LNCaP clone FGC (cell line): ENCODE measurements at regions not wholly inside any gene's neighbourhood (a gene's known extent, or its start where the extent isn't known, plus 50 kb on each side); places are given as distances from the start of the nearest gene placed in this dataset.
"Not testable (repeated sequence)": the region's sequence is repeated elsewhere in the genome, so short reads cannot be mapped to it uniquely, and the experiment has no call there.

Experiments
- DNase-seq: peaks from one replicate; pipeline ENCODE4 v3.0.0-alpha.2; 2011; ENCODE audit warnings: low read depth
- H3K4me3 ChIP-seq: 2 replicates; pipeline ENCODE4 v1.5.1; 2011; ENCODE audit warnings: mild to moderate bottlenecking, low read depth, low read length, control low read depth
- TF ChIP-seq, protein P1 (sequence below): IDR thresholded peaks from 2 replicates; pipeline ENCODE4 v1.5.1; 2012; ENCODE audit warnings: mild to moderate bottlenecking; ENCODE audit not compliant: control insufficient read depth, insufficient read depth; ENCODE audit errors: extremely low read depth

DNA sequence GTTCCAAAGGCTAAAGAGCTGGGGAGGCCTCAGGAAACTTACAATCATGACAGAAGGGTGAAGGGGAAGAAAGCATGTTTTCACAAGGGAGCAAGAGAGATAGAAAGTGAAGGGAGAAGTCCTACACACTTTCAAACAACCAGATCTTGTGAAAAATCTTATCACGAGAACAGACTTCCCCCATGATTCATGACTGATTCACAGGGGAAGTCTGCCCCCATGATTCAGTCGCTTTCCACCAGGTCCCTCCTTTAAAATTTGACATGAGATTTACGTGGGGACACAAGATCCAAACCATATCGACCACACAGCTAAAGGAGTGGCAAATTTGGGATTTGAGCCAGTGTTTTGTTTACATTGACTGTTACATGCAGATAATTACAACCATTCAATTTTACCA is 971.1 kb upstream of the HS3ST1 start:
- DNase-seq: no peak
- H3K4me3 ChIP-seq: no peak overlapping the region

DNA sequence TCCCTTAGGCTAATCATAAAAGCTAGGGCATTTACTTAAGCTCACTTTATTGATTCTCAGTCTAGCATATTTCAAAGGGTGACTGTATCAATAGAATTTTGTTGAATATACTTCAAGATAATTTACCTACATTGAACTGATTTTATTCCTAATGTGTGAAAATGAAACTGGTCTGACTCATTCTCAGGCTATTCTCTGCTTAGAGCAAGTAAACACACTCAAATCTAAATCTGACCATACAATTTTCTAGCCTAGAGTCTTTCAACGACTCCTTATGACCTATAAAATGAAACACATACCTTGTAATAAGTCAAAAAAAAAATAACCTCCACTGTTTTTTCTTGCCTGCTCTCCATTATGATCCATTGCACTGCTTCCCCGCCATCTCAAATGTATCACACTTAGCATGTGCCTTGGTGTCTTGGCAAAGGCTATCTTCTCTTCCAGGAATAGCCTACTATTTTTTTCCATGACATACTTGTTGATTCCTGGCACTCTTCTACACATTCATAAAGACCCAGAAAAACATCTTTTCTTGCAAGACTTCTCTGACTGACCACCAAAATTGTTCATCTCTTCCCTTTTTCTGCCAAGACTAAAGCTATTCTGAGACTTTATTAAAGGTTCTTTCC is 965.1 kb upstream of the HS3ST1 start:
- TF ChIP-seq, protein P1, sequence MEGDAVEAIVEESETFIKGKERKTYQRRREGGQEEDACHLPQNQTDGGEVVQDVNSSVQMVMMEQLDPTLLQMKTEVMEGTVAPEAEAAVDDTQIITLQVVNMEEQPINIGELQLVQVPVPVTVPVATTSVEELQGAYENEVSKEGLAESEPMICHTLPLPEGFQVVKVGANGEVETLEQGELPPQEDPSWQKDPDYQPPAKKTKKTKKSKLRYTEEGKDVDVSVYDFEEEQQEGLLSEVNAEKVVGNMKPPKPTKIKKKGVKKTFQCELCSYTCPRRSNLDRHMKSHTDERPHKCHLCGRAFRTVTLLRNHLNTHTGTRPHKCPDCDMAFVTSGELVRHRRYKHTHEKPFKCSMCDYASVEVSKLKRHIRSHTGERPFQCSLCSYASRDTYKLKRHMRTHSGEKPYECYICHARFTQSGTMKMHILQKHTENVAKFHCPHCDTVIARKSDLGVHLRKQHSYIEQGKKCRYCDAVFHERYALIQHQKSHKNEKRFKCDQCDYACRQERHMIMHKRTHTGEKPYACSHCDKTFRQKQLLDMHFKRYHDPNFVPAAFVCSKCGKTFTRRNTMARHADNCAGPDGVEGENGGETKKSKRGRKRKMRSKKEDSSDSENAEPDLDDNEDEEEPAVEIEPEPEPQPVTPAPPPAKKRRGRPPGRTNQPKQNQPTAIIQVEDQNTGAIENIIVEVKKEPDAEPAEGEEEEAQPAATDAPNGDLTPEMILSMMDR: no peak
- no peak overlapping the region for H3K4me3 ChIP-seq
- no peak for DNase-seq

More for the DNA sequence above, 971.1 kb upstream of the HS3ST1 start:
- TF ChIP-seq, protein P1: no peak

DNA sequence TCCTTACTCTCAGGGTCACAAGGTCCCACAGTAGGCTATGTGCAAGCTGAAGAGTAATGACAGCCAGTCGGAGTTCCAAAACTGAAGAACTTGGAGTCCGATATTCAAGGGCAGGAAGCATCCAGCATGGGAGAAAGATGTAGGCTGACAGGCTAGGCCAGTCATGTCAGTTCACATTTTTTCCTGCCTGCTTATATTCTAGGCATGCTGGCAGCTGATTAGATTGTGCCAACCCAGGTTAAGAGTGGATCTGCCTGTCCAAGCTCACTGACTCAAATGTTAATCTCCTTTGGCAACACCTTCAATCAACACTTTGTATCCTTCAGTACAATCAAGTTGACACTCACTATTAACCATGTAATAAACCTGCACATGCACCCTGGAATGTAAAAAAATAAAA is 960.9 kb upstream of the HS3ST1 start:
- no peak overlapping the region for H3K4me3 ChIP-seq
- DNase-seq: no peak
- TF ChIP-seq, protein P1: no peak

DNA sequence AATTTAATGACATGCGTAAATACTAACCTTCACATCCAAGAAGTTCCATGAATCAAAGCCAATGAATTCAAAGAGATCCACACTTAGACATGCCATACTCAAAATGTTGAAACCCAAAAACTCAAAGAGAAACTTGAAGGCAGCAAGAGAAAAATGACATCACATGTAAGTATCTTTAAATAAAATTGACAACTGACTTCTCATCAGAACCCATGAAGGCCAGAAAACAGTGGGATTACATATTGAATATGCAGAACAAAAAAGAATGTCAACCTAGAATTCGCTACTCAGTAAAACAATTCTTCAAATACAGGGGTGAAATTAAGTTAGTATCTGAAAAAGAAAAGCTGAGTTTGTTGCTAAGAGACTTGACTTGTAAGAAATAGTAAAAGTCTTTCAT is 953.9 kb upstream of the HS3ST1 start:
- H3K4me3 ChIP-seq: no peak overlapping the region
- DNase-seq: no peak
- TF ChIP-seq, protein P1: no peak

DNA sequence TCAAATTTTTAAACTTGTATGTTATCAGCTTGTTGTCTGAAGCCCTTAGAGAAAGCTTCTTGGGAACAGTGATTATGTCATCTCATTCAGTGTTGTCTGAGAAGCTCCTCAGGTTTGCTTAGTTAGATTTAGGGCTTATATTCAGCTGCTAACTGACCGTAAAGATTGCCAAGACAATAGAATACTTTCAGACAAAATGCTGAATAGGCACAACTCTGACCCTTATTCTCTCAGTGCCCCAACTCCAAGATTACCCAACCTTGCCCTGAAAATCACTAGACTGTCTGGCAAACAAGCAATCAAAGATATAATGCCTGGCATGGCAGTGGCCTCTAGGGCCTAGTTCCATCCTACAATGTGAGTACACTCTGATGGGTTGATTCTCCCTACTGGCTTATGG is 950.5 kb upstream of the HS3ST1 start:
- DNase-seq: no peak
- H3K4me3 ChIP-seq: no peak overlapping the region
- TF ChIP-seq, protein P1: no peak

DNA sequence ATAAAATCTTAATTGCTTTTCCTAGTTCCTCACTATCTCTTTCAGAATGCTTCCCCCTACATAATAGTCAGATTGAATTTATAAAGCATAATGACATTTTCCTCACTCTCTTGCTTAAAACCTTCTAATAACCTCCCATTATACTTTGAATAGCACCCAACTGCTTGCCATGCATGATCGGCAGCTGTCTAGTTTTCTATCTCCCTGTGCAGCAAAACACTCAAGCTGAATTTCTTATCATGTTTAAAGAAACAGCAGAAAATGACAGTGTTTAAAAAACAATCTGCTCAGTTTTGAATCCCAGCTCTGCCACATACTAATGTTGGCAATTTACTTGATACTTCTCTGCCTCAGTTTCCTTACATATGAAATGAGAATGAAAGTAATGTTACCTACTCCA is 947.1 kb upstream of the HS3ST1 start:
- TF ChIP-seq, protein P1: no peak
- no peak overlapping the region for H3K4me3 ChIP-seq
- no peak for DNase-seq

DNA sequence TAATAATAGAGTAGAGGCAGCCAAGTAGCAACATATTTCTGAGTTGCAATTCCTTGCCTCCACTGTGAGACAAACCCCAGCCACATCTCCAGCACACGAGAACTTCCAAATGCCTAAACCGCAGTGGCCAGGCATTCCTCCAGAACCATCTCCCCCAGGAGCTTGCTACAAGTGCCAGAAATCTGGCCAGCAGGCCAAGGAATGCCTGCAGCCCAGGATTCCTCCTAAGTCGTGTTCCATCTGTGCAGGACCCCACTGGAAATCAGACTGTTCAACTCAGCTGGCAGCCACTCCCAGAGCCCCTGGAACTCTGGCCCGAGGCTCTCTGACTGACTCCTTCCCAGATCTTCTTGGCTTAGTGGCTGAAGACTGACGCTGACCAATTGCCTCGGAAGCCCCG is 937.2 kb upstream of the HS3ST1 start:
- not testable (repeated sequence) for DNase-seq, H3K4me3 ChIP-seq
